ENCODE measurements at regions not wholly inside any gene's neighbourhood (a gene's known extent, or its start where the extent isn't known, plus 50 kb on each side); places are given as distances from the start of the nearest gene placed in this dataset.

DNA sequence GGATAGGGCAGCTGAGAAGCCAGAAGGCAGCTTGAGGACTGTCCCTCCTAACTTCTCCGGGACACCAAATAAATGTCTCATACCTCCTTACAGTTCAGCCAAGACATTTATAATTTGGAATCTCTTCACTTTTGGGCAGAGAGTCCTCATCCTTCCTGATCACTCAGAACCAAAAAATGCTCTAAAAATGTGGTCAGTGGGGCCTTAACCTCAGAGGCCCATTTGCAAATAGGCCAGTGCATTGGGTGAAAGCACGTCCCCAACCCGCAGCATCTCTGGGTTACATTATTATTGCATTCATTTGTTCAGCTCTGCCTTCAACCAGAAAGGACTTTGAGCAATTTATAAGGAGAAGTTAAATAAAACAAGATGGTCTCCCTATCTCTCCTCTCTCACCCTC, 112.4 kb upstream of the IRX3 start:
- intact Hi-C loops (cut with micrococcal nuclease; ENCODE audit: unreplicated experiment): no loop called here
- TF ChIP-seq, protein P1, sequence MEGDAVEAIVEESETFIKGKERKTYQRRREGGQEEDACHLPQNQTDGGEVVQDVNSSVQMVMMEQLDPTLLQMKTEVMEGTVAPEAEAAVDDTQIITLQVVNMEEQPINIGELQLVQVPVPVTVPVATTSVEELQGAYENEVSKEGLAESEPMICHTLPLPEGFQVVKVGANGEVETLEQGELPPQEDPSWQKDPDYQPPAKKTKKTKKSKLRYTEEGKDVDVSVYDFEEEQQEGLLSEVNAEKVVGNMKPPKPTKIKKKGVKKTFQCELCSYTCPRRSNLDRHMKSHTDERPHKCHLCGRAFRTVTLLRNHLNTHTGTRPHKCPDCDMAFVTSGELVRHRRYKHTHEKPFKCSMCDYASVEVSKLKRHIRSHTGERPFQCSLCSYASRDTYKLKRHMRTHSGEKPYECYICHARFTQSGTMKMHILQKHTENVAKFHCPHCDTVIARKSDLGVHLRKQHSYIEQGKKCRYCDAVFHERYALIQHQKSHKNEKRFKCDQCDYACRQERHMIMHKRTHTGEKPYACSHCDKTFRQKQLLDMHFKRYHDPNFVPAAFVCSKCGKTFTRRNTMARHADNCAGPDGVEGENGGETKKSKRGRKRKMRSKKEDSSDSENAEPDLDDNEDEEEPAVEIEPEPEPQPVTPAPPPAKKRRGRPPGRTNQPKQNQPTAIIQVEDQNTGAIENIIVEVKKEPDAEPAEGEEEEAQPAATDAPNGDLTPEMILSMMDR (IDR thresholded peaks at IDR 0.05; ENCODE audit: unreplicated experiment): no peak
- Mint-ChIP-seq H3K36me3 (ENCODE audit: insufficient read depth, unreplicated experiment) (no peaks in the 10 kb centered on the region), H3K9me3 (ENCODE audit: low read depth, unreplicated experiment) (peaks cover 6% of the 10 kb centered on the region), H3K4me3 (ENCODE audit: low read depth, unreplicated experiment) (no peak overlapping the region), H3K27me3 (ENCODE audit: unreplicated experiment) (peaks cover 68% of the 10 kb centered on the region), H3K4me1 (ENCODE audit: low read depth, unreplicated experiment) (no peaks in the 10 kb centered on the region), H3K27ac (ENCODE audit: unreplicated experiment) (no peak overlapping the region)
- no TSS peak for BruUV-seq (replicated peaks)
- CTCF ChIA-PET: no interaction called here
- no peak for DNase-seq

DNA sequence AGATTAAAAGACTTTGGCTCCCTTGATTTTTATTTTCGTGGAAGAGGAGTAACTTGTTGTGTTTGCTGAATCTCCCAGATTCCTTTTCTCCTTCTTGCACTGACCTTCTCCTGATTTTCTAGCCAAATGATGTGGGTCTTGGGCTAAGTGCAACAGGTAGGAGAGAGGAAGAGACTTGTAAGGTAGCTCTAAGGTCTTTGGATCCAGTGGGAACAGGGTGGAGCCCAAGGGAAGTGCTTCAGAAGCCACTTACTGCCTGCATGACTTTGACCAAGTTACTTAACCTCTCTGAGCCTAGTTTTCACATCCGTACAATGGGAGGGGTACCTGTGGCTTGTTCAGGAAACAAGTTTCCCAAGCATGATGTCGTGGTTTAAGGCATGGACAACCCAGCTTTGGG, 111.3 kb upstream of the IRX3 start:
- H3K4me1 Mint-ChIP-seq (ENCODE audit: low read depth, unreplicated experiment): no peaks in the 10 kb centered on the region
- TF ChIP-seq, protein P1 (IDR thresholded peaks at IDR 0.05; ENCODE audit: unreplicated experiment): no peak
- no peak for DNase-seq
- H3K36me3 Mint-ChIP-seq (ENCODE audit: insufficient read depth, unreplicated experiment): no peaks in the 10 kb centered on the region
- no peak overlapping the region for H3K27ac Mint-ChIP-seq (ENCODE audit: unreplicated experiment)
- H3K27me3 Mint-ChIP-seq (ENCODE audit: unreplicated experiment): peaks cover 64% of the 10 kb centered on the region
- intact Hi-C loops (cut with micrococcal nuclease; ENCODE audit: unreplicated experiment): no loop called here
- BruUV-seq (replicated peaks): no TSS peak
- CTCF ChIA-PET: interaction anchor here (0.7 kb wide), 1 partner anchor 219 kb away, joined by 3 read pairs; no protein-coding TSS in a partner anchor
- peaks cover 6% of the 10 kb centered on the region for H3K9me3 Mint-ChIP-seq (ENCODE audit: low read depth, unreplicated experiment)
- H3K4me3 Mint-ChIP-seq (ENCODE audit: low read depth, unreplicated experiment): no peak overlapping the region

DNA sequence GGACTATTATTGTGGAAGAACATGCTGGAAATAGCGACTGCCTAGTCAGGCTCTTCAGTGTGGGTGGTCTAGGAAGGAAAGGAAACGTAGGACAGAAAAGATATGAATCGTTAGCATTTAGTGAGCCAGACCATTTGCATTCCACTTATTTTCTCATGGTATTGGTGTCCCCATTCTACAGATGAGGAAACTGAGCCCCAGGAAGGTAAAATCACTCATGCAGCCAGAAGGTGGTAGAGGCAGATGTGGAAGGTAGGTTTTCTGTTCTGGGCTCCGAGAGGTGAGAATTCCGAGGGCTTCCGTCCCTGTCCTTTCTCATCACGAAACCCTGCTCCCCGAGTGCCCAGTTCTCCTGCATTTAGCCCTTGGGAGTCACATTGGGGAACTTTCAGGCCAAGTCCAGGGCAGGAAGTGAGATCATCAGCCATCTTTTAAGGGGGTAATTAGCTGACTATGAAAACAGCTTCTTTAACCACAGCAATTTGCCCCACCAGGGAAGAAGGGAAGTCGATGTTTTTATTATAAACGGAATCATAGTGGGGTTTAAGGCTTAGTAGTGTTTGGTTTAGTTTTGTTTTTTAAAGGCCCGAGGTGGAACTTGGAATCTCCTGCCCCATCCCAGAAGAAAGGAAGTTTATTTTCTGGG, 110.7 kb upstream of the IRX3 start:
- Mint-ChIP-seq H3K4me3 (ENCODE audit: low read depth, unreplicated experiment) (no peak overlapping the region), H3K27ac (ENCODE audit: unreplicated experiment) (no peak overlapping the region), H3K4me1 (ENCODE audit: low read depth, unreplicated experiment) (no peaks in the 10 kb centered on the region), H3K9me3 (ENCODE audit: low read depth, unreplicated experiment) (peaks cover 6% of the 10 kb centered on the region), H3K36me3 (ENCODE audit: insufficient read depth, unreplicated experiment) (no peaks in the 10 kb centered on the region), H3K27me3 (ENCODE audit: unreplicated experiment) (peaks cover 63% of the 10 kb centered on the region)
- intact Hi-C loops (cut with micrococcal nuclease; ENCODE audit: unreplicated experiment): no loop called here
- no TSS peak for BruUV-seq (replicated peaks)
- CTCF ChIA-PET: no interaction called here
- no peak for DNase-seq
- TF ChIP-seq, protein P1 (IDR thresholded peaks at IDR 0.05; ENCODE audit: unreplicated experiment): no peak

DNA sequence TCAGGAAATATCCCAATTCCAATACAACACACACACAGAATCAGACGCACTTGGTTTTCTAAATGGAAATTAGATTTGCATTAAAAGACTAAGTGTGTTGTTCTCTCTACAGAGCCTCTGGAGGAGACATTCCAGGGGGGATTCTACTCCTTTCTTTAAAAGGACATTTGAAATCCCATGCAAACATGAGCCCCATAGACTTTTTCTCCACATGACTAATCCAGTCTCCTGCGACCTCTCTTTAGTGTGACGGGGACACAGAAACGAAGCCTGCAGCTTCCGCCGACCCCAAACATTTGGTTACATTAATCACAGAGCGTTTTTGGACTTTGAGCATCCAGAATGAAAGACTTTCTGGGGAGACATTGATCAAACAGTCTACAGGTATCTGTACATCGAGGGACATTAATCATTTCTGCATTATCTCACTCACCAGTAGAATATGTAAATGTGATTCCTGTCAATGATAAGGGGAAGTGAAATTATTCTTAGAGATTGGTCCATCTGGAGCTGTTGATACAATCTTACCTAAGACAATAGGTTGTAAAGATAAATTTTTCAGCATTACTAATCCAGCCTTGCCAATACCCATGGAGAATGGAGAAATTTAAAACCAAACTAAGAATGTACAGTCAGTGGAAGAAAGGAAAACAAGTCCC, 103.4 kb upstream of the IRX3 start:
- no peaks in the 10 kb centered on the region for H3K9me3 Mint-ChIP-seq (ENCODE audit: low read depth, unreplicated experiment)
- H3K27me3 Mint-ChIP-seq (ENCODE audit: unreplicated experiment): peaks cover 43% of the 10 kb centered on the region
- CTCF ChIA-PET: no interaction called here
- intact Hi-C loops (cut with micrococcal nuclease; ENCODE audit: unreplicated experiment): no loop called here
- DNase-seq: no peak
- H3K36me3 Mint-ChIP-seq (ENCODE audit: insufficient read depth, unreplicated experiment): no peaks in the 10 kb centered on the region
- no peak overlapping the region for H3K27ac Mint-ChIP-seq (ENCODE audit: unreplicated experiment)
- TF ChIP-seq, protein P1 (IDR thresholded peaks at IDR 0.05; ENCODE audit: unreplicated experiment): no peak
- no TSS peak for BruUV-seq (replicated peaks)
- no peak overlapping the region for H3K4me3 Mint-ChIP-seq (ENCODE audit: low read depth, unreplicated experiment)
- no peaks in the 10 kb centered on the region for H3K4me1 Mint-ChIP-seq (ENCODE audit: low read depth, unreplicated experiment)
